ENCODE measurements at regions not wholly inside any gene's neighbourhood (a gene's known extent, or its start where the extent isn't known, plus 50 kb on each side); places are given as distances from the start of the nearest gene placed in this dataset.

- H3K79me2 ChIP-seq (replicated peaks; ENCODE audit: insufficient read depth, low read length): no peaks in the 10 kb centered on the region
- H3K27me3 ChIP-seq (ENCODE audit: insufficient read depth, low read depth, low read length): no peaks in the 10 kb centered on the region
- no peaks in the 10 kb centered on the region for H3K36me3 ChIP-seq (ENCODE audit: insufficient read depth, low read length)
- no peak overlapping the region for H3K4me2 ChIP-seq (ENCODE audit: low read length)
- no peaks in the 10 kb centered on the region for H3F3A ChIP-seq (ENCODE audit: insufficient read depth, low read length, poor library complexity, severe bottlenecking)
- no peaks in the 10 kb centered on the region for H3K9me2 ChIP-seq (ENCODE audit: insufficient read depth, low read length)
- no peak overlapping the region for H3K4me3 ChIP-seq (ENCODE audit: low read length)
- H3K9me3 ChIP-seq (ENCODE audit: low read length): no peaks in the 10 kb centered on the region
- no peak overlapping the region for H3K27ac ChIP-seq (ENCODE audit: low read length)
- no peak overlapping the region for H2AFZ ChIP-seq (ENCODE audit: low read depth, low read length)
- no peak overlapping the region for H3K9ac ChIP-seq (ENCODE audit: low read length)
- TF ChIP-seq RAD21 (conservative IDR thresholded peaks at IDR 0.05): no peak
- TF ChIP-seq EP300 (conservative IDR thresholded peaks at IDR 0.05; ENCODE audit: poor library complexity, severe bottlenecking): no peak
- TF ChIP-seq MXI1 (conservative IDR thresholded peaks at IDR 0.05; ENCODE audit: poor library complexity, severe bottlenecking): no peak
- TF ChIP-seq POLR2AphosphoS5 (IDR thresholded peaks at IDR 0.05): no peak
- TF ChIP-seq REST (IDR thresholded peaks at IDR 0.05; ENCODE audit: borderline replicate concordance): no peak
- no peak for TF ChIP-seq EZH2 (IDR thresholded peaks at IDR 0.05; ENCODE audit: borderline replicate concordance, insufficient read depth, low read length, poor library complexity, severe bottlenecking)
- TF ChIP-seq SMC3 (conservative IDR thresholded peaks at IDR 0.05; ENCODE audit: poor library complexity): no peak
- TF ChIP-seq TAF1 (IDR thresholded peaks at IDR 0.05; ENCODE audit: low read depth): no peak
- TF ChIP-seq CTCF (IDR thresholded peaks at IDR 0.05; ENCODE audit: poor library complexity, severe bottlenecking): no peak
- H4K20me1 ChIP-seq (ENCODE audit: insufficient read depth): no peaks in the 10 kb centered on the region
These were observed 730.5 kb upstream of the RGMB start for GRCh38 chr5:98042961-98043360.

GRCh38 chr5:98050583-98050982, 722.9 kb upstream of the RGMB start:
- no peak overlapping the region for H3K4me3 ChIP-seq (ENCODE audit: low read length)
- H3F3A ChIP-seq (ENCODE audit: insufficient read depth, low read length, poor library complexity, severe bottlenecking): no peaks in the 10 kb centered on the region
- H3K9me2 ChIP-seq (ENCODE audit: insufficient read depth, low read length): no peaks in the 10 kb centered on the region
- no peaks in the 10 kb centered on the region for H3K79me2 ChIP-seq (replicated peaks; ENCODE audit: insufficient read depth, low read length)
- no peaks in the 10 kb centered on the region for H3K36me3 ChIP-seq (ENCODE audit: insufficient read depth, low read length)
- no peaks in the 10 kb centered on the region for H3K9me3 ChIP-seq (ENCODE audit: low read length)
- TF ChIP-seq EP300 (conservative IDR thresholded peaks at IDR 0.05; ENCODE audit: poor library complexity, severe bottlenecking) (no peak), CTCF (IDR thresholded peaks at IDR 0.05; ENCODE audit: poor library complexity, severe bottlenecking) (no peak), REST (IDR thresholded peaks at IDR 0.05; ENCODE audit: borderline replicate concordance) (no peak), RAD21 (conservative IDR thresholded peaks at IDR 0.05) (no peak), EZH2 (IDR thresholded peaks at IDR 0.05; ENCODE audit: borderline replicate concordance, insufficient read depth, low read length, poor library complexity, severe bottlenecking) (no peak), SMC3 (conservative IDR thresholded peaks at IDR 0.05; ENCODE audit: poor library complexity) (no peak), MXI1 (conservative IDR thresholded peaks at IDR 0.05; ENCODE audit: poor library complexity, severe bottlenecking) (no peak), POLR2AphosphoS5 (IDR thresholded peaks at IDR 0.05) (no peak)
- no peaks in the 10 kb centered on the region for H4K20me1 ChIP-seq (ENCODE audit: insufficient read depth)
- no peak overlapping the region for H3K27ac ChIP-seq (ENCODE audit: low read length)
- no peaks in the 10 kb centered on the region for H3K27me3 ChIP-seq (ENCODE audit: insufficient read depth, low read depth, low read length)
- H3K4me2 ChIP-seq (ENCODE audit: low read length): no peak overlapping the region
- no peak overlapping the region for H3K9ac ChIP-seq (ENCODE audit: low read length)
- H2AFZ ChIP-seq (ENCODE audit: low read depth, low read length): no peak overlapping the region
